Esophagus muscularis mucosa (tissue), 3 donors: ENCODE measurements at regions not wholly inside any gene's neighbourhood (a gene's known extent, or its start where the extent isn't known, plus 50 kb on each side); places are given as distances from the start of the nearest gene placed in this dataset.

ENCODE experiments used
- POLR2A ChIP-seq: fragments of 450-650 bp; IDR thresholded peaks from one replicate; pipeline ENCODE4 v1.6.1; 2017; ENCODE audit warnings: antibody characterized with exemption, moderate library complexity, mild to moderate bottlenecking, low read depth
- TF ChIP-seq, protein P1 (sequence below), 3 experiments: fragments of 200-600 bp in 2 of 3; fragments of 450-650 bp in 1 of 3; sonication (generic) in 2 of 3; IDR thresholded peaks; one replicate each; pipeline ENCODE4 v1.5.1; 2017 to 2019; ENCODE audit warnings: antibody characterized with exemption in 3 of 3, mild to moderate bottlenecking in 2 of 3, moderate library complexity in 1 of 3

DNA sequence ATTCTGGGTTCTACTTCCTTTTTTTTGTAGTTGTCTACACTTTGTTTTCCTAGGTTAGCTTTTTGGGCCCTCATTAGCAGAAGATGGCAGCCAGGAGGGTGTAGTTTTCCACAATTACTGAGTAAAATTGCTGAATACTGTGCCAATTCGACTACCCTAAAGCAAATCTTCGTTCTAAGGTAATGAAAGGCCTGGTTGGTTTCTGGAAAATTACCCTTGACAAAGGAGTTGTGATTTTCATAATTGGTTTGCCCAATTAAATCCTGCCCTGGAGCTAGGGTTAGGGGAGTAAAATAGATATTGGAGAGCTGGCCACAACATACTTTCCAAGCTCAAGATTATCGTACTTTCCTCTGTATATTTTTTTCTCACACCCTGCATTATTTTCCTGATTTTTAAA, 293.0 kb downstream of the OXSM start:
- no peak for TF ChIP-seq POLR2A
- TF ChIP-seq, protein P1, sequence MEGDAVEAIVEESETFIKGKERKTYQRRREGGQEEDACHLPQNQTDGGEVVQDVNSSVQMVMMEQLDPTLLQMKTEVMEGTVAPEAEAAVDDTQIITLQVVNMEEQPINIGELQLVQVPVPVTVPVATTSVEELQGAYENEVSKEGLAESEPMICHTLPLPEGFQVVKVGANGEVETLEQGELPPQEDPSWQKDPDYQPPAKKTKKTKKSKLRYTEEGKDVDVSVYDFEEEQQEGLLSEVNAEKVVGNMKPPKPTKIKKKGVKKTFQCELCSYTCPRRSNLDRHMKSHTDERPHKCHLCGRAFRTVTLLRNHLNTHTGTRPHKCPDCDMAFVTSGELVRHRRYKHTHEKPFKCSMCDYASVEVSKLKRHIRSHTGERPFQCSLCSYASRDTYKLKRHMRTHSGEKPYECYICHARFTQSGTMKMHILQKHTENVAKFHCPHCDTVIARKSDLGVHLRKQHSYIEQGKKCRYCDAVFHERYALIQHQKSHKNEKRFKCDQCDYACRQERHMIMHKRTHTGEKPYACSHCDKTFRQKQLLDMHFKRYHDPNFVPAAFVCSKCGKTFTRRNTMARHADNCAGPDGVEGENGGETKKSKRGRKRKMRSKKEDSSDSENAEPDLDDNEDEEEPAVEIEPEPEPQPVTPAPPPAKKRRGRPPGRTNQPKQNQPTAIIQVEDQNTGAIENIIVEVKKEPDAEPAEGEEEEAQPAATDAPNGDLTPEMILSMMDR (IDR thresholded peaks at IDR 0.05), result no peak
